Uterus (tissue), 3 donors: ENCODE measurements at regions not wholly inside any gene's neighbourhood (a gene's known extent, or its start where the extent isn't known, plus 50 kb on each side); places are given as distances from the start of the nearest gene placed in this dataset.

Experiments
- DNase-seq, 2 donors: peaks; one replicate each; pipeline ENCODE4 v3.0.0-alpha.2; 2019 to 2020
- H3K27ac ChIP-seq, 2 donors: fragments of 200-600 bp; sonication (generic); 1 replicate in 1 of 2; 2 replicates in 1 of 2; pipeline ENCODE4 v1.5.1; 2016 to 2018
- H3K27me3 ChIP-seq, 2 donors: fragments of 200-600 bp; sonication (generic); one replicate each; pipeline ENCODE4 v1.5.1; 2018 to 2019; ENCODE audit warnings: control low read depth in 1 of 2
- H3K36me3 ChIP-seq, 2 donors: fragments of 200-600 bp; sonication (generic); one replicate each; pipeline ENCODE4 v1.5.1; 2019; ENCODE audit warnings: control low read depth in 1 of 2
- H3K4me1 ChIP-seq, 2 donors: fragments of 200-600 bp; sonication (generic); one replicate each; pipeline ENCODE4 v1.5.1; 2018 to 2019; ENCODE audit warnings: control low read depth in 1 of 2
- H3K4me3 ChIP-seq, 2 donors: fragments of 200-600 bp; sonication (generic); 1 replicate in 1 of 2; 2 replicates in 1 of 2; pipeline ENCODE4 v1.5.1; 2018 to 2019; ENCODE audit warnings: mild to moderate bottlenecking in 1 of 2
- H3K9me3 ChIP-seq, 2 donors: fragments of 200-600 bp; sonication (generic); one replicate each; pipeline ENCODE4 v1.5.1; 2019; ENCODE audit warnings: control low read depth in 1 of 2
- POLR2A ChIP-seq, 2 donors: fragments of 450-650 bp; IDR thresholded peaks; one replicate each; pipeline ENCODE4 v1.6.1; 2016; ENCODE audit warnings: antibody characterized with exemption in 2 of 2, mild to moderate bottlenecking in 1 of 2, moderate library complexity in 1 of 2
- intact Hi-C: fragments of 100-400 bp; cut with DNase I; formaldehyde crosslinking; loops from one replicate; pipeline ENCODE4 v1.15.1; 2023; ENCODE audit warnings: low total_unique reads
- TF ChIP-seq, protein P1 (sequence below), 4 experiments: fragments of 200-600 bp in 2 of 4; fragments of 450-650 bp in 2 of 4; sonication (generic) in 2 of 4; IDR thresholded peaks; one replicate each; pipeline ENCODE4 v1.5.1; 2016 to 2019; ENCODE audit warnings: antibody characterized with exemption in 4 of 4, mild to moderate bottlenecking in 2 of 4, moderate library complexity in 1 of 4
- donor health status: DM: yes; HTN: yes; CAD: no.

DNA sequence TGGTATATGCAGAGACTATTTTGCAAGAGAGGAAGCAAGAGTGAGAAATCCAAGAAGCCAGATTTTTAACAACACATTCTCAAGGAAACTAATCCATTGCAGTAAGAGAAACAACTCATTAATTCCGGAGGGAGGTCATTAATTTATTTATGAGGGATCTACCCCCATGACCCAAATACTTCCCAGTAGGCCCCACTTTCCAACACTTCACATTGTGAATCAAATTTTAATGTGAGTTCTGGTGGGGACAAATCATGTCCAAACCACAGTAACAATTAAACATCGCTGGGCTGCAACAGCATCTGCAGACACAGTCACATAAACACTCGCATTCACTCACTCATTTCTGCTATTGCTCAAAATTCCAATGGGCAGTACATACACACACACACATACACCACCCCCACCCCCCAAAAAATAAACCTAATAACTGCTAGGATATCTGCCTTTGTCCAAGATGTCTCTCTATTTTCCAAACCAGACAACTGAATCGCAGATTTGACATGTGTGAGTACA lies 1483.7 kb downstream of the PCDH9 start:
- no peak for DNase-seq
- TF ChIP-seq, protein P1, sequence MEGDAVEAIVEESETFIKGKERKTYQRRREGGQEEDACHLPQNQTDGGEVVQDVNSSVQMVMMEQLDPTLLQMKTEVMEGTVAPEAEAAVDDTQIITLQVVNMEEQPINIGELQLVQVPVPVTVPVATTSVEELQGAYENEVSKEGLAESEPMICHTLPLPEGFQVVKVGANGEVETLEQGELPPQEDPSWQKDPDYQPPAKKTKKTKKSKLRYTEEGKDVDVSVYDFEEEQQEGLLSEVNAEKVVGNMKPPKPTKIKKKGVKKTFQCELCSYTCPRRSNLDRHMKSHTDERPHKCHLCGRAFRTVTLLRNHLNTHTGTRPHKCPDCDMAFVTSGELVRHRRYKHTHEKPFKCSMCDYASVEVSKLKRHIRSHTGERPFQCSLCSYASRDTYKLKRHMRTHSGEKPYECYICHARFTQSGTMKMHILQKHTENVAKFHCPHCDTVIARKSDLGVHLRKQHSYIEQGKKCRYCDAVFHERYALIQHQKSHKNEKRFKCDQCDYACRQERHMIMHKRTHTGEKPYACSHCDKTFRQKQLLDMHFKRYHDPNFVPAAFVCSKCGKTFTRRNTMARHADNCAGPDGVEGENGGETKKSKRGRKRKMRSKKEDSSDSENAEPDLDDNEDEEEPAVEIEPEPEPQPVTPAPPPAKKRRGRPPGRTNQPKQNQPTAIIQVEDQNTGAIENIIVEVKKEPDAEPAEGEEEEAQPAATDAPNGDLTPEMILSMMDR (IDR thresholded peaks at IDR 0.05) = no peak
- Histone ChIP-seq H3K4me1 (no peaks in the 10 kb centered on the region), H3K36me3 (no peaks in the 10 kb centered on the region), H3K4me3 (no peak overlapping the region), H3K27me3 (no peaks in the 10 kb centered on the region), H3K9me3 (no peaks in the 10 kb centered on the region), H3K27ac (no peak overlapping the region)
- intact Hi-C loops = no loop called here

GRCh38 chr13:65744836-65745235 lies 1485.3 kb downstream of the PCDH9 start:
- Histone ChIP-seq H3K4me1 (no peaks in the 10 kb centered on the region), H3K4me3 (no peak overlapping the region), H3K27me3 (no peaks in the 10 kb centered on the region), H3K36me3 (no peaks in the 10 kb centered on the region), H3K27ac (no peak overlapping the region), H3K9me3 (no peaks in the 10 kb centered on the region)
- no peak for TF ChIP-seq POLR2A (IDR thresholded peaks at IDR 0.05)
- TF ChIP-seq, protein P1 (IDR thresholded peaks at IDR 0.05) = no peak
- DNase-seq = no peak
- intact Hi-C loops = no loop called here

- no peak overlapping the region for H3K4me3 ChIP-seq
- no peaks in the 10 kb centered on the region for H3K36me3 ChIP-seq
- intact Hi-C loops = no loop called here
- no peak overlapping the region for H3K27ac ChIP-seq
- no peak for DNase-seq
- no peaks in the 10 kb centered on the region for H3K27me3 ChIP-seq
- no peak for TF ChIP-seq POLR2A (IDR thresholded peaks at IDR 0.05)
- TF ChIP-seq, protein P1 (IDR thresholded peaks at IDR 0.05) = no peak
- H3K4me1 ChIP-seq = no peaks in the 10 kb centered on the region
- no peaks in the 10 kb centered on the region for H3K9me3 ChIP-seq
These were observed 1497.0 kb downstream of the PCDH9 start for GRCh38 chr13:65733110-65733509.

DNA sequence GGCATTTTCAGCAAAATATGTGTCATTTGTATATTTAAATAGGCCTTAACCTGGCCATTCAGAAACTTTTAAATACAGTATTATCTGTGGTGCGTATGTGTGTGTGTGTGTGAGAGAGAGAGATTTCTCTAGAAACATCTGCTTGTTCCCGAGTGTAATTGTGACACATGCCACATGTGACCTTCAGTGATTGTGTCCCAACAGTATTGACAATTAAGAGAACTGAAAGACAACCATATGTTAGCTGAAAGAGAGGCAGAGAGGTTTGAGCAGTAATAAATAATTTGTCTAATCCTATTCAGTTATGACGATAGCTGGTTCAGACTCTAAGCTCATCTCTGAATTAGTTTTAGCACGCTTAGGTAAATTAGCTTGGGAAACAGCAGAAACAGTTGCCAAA lies 1503.1 kb downstream of the PCDH9 start:
- no peaks in the 10 kb centered on the region for H3K4me1 ChIP-seq
- intact Hi-C loops = no loop called here
- H3K9me3 ChIP-seq = no peaks in the 10 kb centered on the region
- no peak overlapping the region for H3K27ac ChIP-seq
- no peak for DNase-seq
- H3K4me3 ChIP-seq = no peak overlapping the region
- no peaks in the 10 kb centered on the region for H3K36me3 ChIP-seq
- TF ChIP-seq POLR2A (IDR thresholded peaks at IDR 0.05) = no peak
- TF ChIP-seq, protein P1 (IDR thresholded peaks at IDR 0.05) = no peak
- H3K27me3 ChIP-seq = no peaks in the 10 kb centered on the region

GRCh38 chr13:65725006-65725405 lies 1505.1 kb downstream of the PCDH9 start:
- no peak overlapping the region for H3K27ac ChIP-seq
- DNase-seq = no peak
- H3K4me1 ChIP-seq = no peaks in the 10 kb centered on the region
- H3K4me3 ChIP-seq = no peak overlapping the region
- no peaks in the 10 kb centered on the region for H3K9me3 ChIP-seq
- no peaks in the 10 kb centered on the region for H3K27me3 ChIP-seq
- H3K36me3 ChIP-seq = no peaks in the 10 kb centered on the region
- intact Hi-C loops = no loop called here
- TF ChIP-seq, protein P1 (IDR thresholded peaks at IDR 0.05) = no peak
- no peak for TF ChIP-seq POLR2A (IDR thresholded peaks at IDR 0.05)
